Neuronal stem cell (in vitro differentiated cells): ENCODE measurements at regions not wholly inside any gene's neighbourhood (a gene's known extent, or its start where the extent isn't known, plus 50 kb on each side); places are given as distances from the start of the nearest gene placed in this dataset.
"Not testable (repeated sequence)": the region's sequence is repeated elsewhere in the genome, so short reads cannot be mapped to it uniquely, and the experiment has no call there.

Experiments used
- DNase-seq: peaks from one replicate; pipeline ENCODE4 v3.0.0-alpha.2; 2013; ENCODE audit warnings: low spot score
- H2AFZ ChIP-seq: one replicate; pipeline ENCODE4 v1.6.1; 2013; ENCODE audit warnings: mild to moderate bottlenecking, low read length, inconsistent platforms
- H2AK5ac ChIP-seq: 2 replicates; pipeline ENCODE4 v1.6.1; 2013; ENCODE audit warnings: low read depth, mild to moderate bottlenecking, inconsistent platforms, low read length, moderate library complexity, mixed read lengths
- H2BK120ac ChIP-seq: 2 replicates; pipeline ENCODE4 v1.6.1; 2013; ENCODE audit warnings: low read depth, mild to moderate bottlenecking, inconsistent platforms, low read length, moderate library complexity, mixed read lengths
- H2BK12ac ChIP-seq: one replicate; pipeline ENCODE4 v1.6.1; 2013; ENCODE audit warnings: low read length, inconsistent platforms
- H2BK15ac ChIP-seq: 2 replicates; pipeline ENCODE4 v1.6.1; 2013; ENCODE audit warnings: mild to moderate bottlenecking, low read length, inconsistent platforms, mixed read lengths
- H2BK5ac ChIP-seq: one replicate; pipeline ENCODE4 v1.6.1; 2013; ENCODE audit warnings: inconsistent platforms, mild to moderate bottlenecking, low read length, moderate library complexity
- H3K14ac ChIP-seq: one replicate; pipeline ENCODE4 v1.6.1; 2013; ENCODE audit warnings: low read length, inconsistent platforms
- H3K18ac ChIP-seq: 2 replicates; pipeline ENCODE4 v1.6.1; 2013; ENCODE audit warnings: low read length, inconsistent platforms
- H3K23ac ChIP-seq: 2 replicates; pipeline ENCODE4 v1.6.1; 2013; ENCODE audit warnings: low read depth, mild to moderate bottlenecking, mixed read lengths, low read length, inconsistent platforms; ENCODE audit not compliant: poor library complexity
- H3K27ac ChIP-seq: replicated peaks from 3 replicates; pipeline ENCODE4 v1.5.1; 2013; ENCODE audit warnings: low read length, inconsistent platforms
- H3K27me3 ChIP-seq, 3 experiments: 2 replicates each; pipeline ENCODE4 v1.6.1; 2013; ENCODE audit warnings: low read length in 3 of 3, mild to moderate bottlenecking in 2 of 3, inconsistent platforms in 1 of 3, low read depth in 1 of 3, mixed read lengths in 1 of 3, moderate library complexity in 1 of 3; ENCODE audit not compliant: control insufficient read depth in 3 of 3, insufficient read depth in 3 of 3
- H3K36me3 ChIP-seq, 2 donors: replicated peaks in 1 of 2; 2 replicates each; pipeline ENCODE4 v1.6.1; 2013; ENCODE audit warnings: low read length in 2 of 2; ENCODE audit not compliant: control insufficient read depth in 2 of 2, insufficient read depth in 2 of 2
- H3K4ac ChIP-seq: 2 replicates; pipeline ENCODE4 v1.6.1; 2013; ENCODE audit warnings: inconsistent platforms, mild to moderate bottlenecking, low read length, moderate library complexity
- H3K4me1 ChIP-seq, 2 donors: 1 replicate in 1 of 2; 2 replicates in 1 of 2; pipeline ENCODE4 v1.6.1; 2013; ENCODE audit warnings: low read length in 2 of 2, low read depth in 1 of 2; ENCODE audit not compliant: control insufficient read depth in 2 of 2, insufficient read depth in 1 of 2
- H3K4me2 ChIP-seq: one replicate; pipeline ENCODE4 v1.6.1; 2013; ENCODE audit warnings: mild to moderate bottlenecking, low read length, inconsistent platforms; ENCODE audit not compliant: insufficient read depth, poor library complexity, severe bottlenecking
- H3K4me3 ChIP-seq, 2 donors: 2 replicates each; pipeline ENCODE4 v1.5.1; 2013; ENCODE audit warnings: low read length in 2 of 2, mild to moderate bottlenecking in 2 of 2, inconsistent platforms in 1 of 2, moderate library complexity in 1 of 2
- H3K79me1 ChIP-seq: one replicate; pipeline ENCODE4 v1.6.1; 2013; ENCODE audit warnings: low read depth, mild to moderate bottlenecking, inconsistent platforms, low read length, moderate library complexity
- H3K9ac ChIP-seq: one replicate; pipeline ENCODE4 v1.6.1; 2013; ENCODE audit warnings: mild to moderate bottlenecking, low read depth, low read length, inconsistent platforms; ENCODE audit not compliant: poor library complexity
- H3K9me3 ChIP-seq, 2 donors: replicated peaks in 1 of 2; 2 replicates each; pipeline versions ENCODE3 to v1.6.1; 2013; ENCODE audit warnings: low read length in 2 of 2, mild to moderate bottlenecking in 2 of 2, inconsistent platforms in 1 of 2, low read depth in 1 of 2, mixed read lengths in 1 of 2, moderate library complexity in 1 of 2; ENCODE audit not compliant: control insufficient read depth in 2 of 2, insufficient read depth in 1 of 2
- H4K8ac ChIP-seq: one replicate; pipeline ENCODE4 v1.6.1; 2013; ENCODE audit warnings: low read depth, mild to moderate bottlenecking, inconsistent platforms, low read length, moderate library complexity
- H4K91ac ChIP-seq: one replicate; pipeline ENCODE4 v1.6.1; 2013; ENCODE audit warnings: low read length, low read depth, mild to moderate bottlenecking, inconsistent platforms; ENCODE audit not compliant: poor library complexity
- whole genome bisulfite sequencing, 2 donors: extraction: QIAGEN DNeasy Blood & Tissue Kit; methylation state at CpG; one replicate each; pipeline ENCODE4 v1.1.7; 2013; ENCODE audit warnings: missing lambda C conversion rate in 2 of 2, mixed read lengths in 1 of 2; ENCODE audit not compliant: insufficient read length in 2 of 2, insufficient replicate concordance in 1 of 2; ENCODE audit errors: extremely low coverage in 2 of 2; 5-methylcytosine and 5-hydroxymethylcytosine counted together

- H3K4me2 ChIP-seq, H4K91ac ChIP-seq, H2BK120ac ChIP-seq, H3K27ac ChIP-seq, H3K4me3 ChIP-seq, H3K23ac ChIP-seq, H3K9me3 ChIP-seq, H3K4me1 ChIP-seq, H3K79me1 ChIP-seq, H4K8ac ChIP-seq, H3K14ac ChIP-seq, H2AFZ ChIP-seq, H2BK5ac ChIP-seq, H3K4ac ChIP-seq, H3K9ac ChIP-seq, H2AK5ac ChIP-seq, DNase-seq, H3K27me3 ChIP-seq, H3K36me3 ChIP-seq, H3K18ac ChIP-seq, H2BK12ac ChIP-seq, H2BK15ac ChIP-seq: not testable (repeated sequence)
- no CpG with 5 or more reads among the region's 3 CpGs for WGBS, 2 donors
Measured at GRCh38 chr9:41033360-41033759, 95.1 kb downstream of the FOXD4L6 start.

- DNase-seq, H2AK5ac ChIP-seq, H3K36me3 ChIP-seq, H3K18ac ChIP-seq, H2BK15ac ChIP-seq, H4K91ac ChIP-seq, H3K14ac ChIP-seq, H3K4me1 ChIP-seq, H3K4me2 ChIP-seq, H2AFZ ChIP-seq, H3K4me3 ChIP-seq, H4K8ac ChIP-seq, H3K27ac ChIP-seq, H3K9ac ChIP-seq, H3K27me3 ChIP-seq, H2BK5ac ChIP-seq, H2BK12ac ChIP-seq, H3K79me1 ChIP-seq, H2BK120ac ChIP-seq, H3K9me3 ChIP-seq, H3K23ac ChIP-seq, H3K4ac ChIP-seq: not testable (repeated sequence)
- no CpG with 5 or more reads among the region's 6 CpGs for WGBS, 2 donors
Measured at GRCh38 chr9:41026912-41027676, 101.4 kb downstream of the FOXD4L6 start.

GRCh38 chr9:41022365-41022764 is 106.1 kb downstream of the FOXD4L6 start:
- not testable (repeated sequence) for H3K9me3 ChIP-seq, H3K14ac ChIP-seq, H3K27ac ChIP-seq, H2AK5ac ChIP-seq, H2BK5ac ChIP-seq, H2BK120ac ChIP-seq, H3K23ac ChIP-seq, DNase-seq, H3K18ac ChIP-seq, H3K79me1 ChIP-seq, H3K9ac ChIP-seq, H4K8ac ChIP-seq, H3K4ac ChIP-seq, H3K27me3 ChIP-seq, H3K4me1 ChIP-seq, H2BK15ac ChIP-seq, H4K91ac ChIP-seq, H3K4me3 ChIP-seq, H3K36me3 ChIP-seq, H3K4me2 ChIP-seq, H2AFZ ChIP-seq, H2BK12ac ChIP-seq
- no CpG with 5 or more reads among the region's 4 CpGs for WGBS, 2 donors

GRCh38 chr9:41019858-41020562 is 108.5 kb downstream of the FOXD4L6 start:
- not testable (repeated sequence) for H3K36me3 ChIP-seq, H3K4me3 ChIP-seq, H2BK120ac ChIP-seq, H3K9ac ChIP-seq, H4K8ac ChIP-seq, H3K27me3 ChIP-seq, H3K4me2 ChIP-seq, H3K23ac ChIP-seq, H2BK12ac ChIP-seq, DNase-seq, H3K18ac ChIP-seq, H2AK5ac ChIP-seq, H3K27ac ChIP-seq, H3K79me1 ChIP-seq, H3K14ac ChIP-seq, H3K9me3 ChIP-seq, H3K4me1 ChIP-seq, H2BK15ac ChIP-seq, H3K4ac ChIP-seq, H2BK5ac ChIP-seq, H2AFZ ChIP-seq, H4K91ac ChIP-seq
- WGBS, 2 donors: no CpG with 5 or more reads among the region's 1 CpG
